Neural progenitor cell (in vitro differentiated cells): ENCODE measurements at regions not wholly inside any gene's neighbourhood (a gene's known extent, or its start where the extent isn't known, plus 50 kb on each side); places are given as distances from the start of the nearest gene placed in this dataset.

Experiments
- DNase-seq: peaks from one replicate; pipeline ENCODE4 v3.0.0-alpha.2; 2016; ENCODE audit warnings: low spot score
- H2AFZ ChIP-seq: fragments of 200-600 bp; sonication (generic); replicated peaks from 2 replicates; pipeline ENCODE4 v1.6.1; 2016; ENCODE audit warnings: antibody characterized with exemption
- H3F3A ChIP-seq: fragments of 200-600 bp; sonication (generic); 2 replicates; pipeline ENCODE4 v1.6.1; 2016; ENCODE audit warnings: antibody characterized with exemption, low read depth
- H3K27ac ChIP-seq: fragments of 200-600 bp; sonication (generic); 2 replicates; pipeline ENCODE4 v1.5.1; 2016; ENCODE audit warnings: mild to moderate bottlenecking
- H3K27me3 ChIP-seq: fragments of 200-600 bp; sonication (generic); 2 replicates; pipeline ENCODE4 v1.6.1; 2016; ENCODE audit warnings: mild to moderate bottlenecking, moderate library complexity
- H3K36me3 ChIP-seq: fragments of 200-600 bp; sonication (generic); 2 replicates; pipeline ENCODE4 v1.5.1; 2016
- H3K4me1 ChIP-seq: fragments of 200-600 bp; sonication (generic); 2 replicates; pipeline ENCODE4 v1.6.1; 2016; ENCODE audit warnings: mixed run types
- H3K4me2 ChIP-seq: fragments of 200-600 bp; sonication (generic); 2 replicates; pipeline ENCODE4 v1.6.1; 2016
- H3K4me3 ChIP-seq: fragments of 200-600 bp; sonication (generic); 2 replicates; pipeline ENCODE4 v1.5.1; 2016
- H3K79me2 ChIP-seq: fragments of 200-600 bp; sonication (generic); 2 replicates; pipeline ENCODE4 v1.6.1; 2016; ENCODE audit warnings: low read depth
- H3K9ac ChIP-seq: fragments of 200-600 bp; sonication (generic); 2 replicates; pipeline ENCODE4 v1.6.1; 2016
- H3K9me3 ChIP-seq: fragments of 200-600 bp; sonication (generic); 2 replicates; pipeline ENCODE4 v1.5.1; 2016; ENCODE audit warnings: low read depth
- H4K20me1 ChIP-seq: fragments of 200-600 bp; sonication (generic); 2 replicates; pipeline ENCODE4 v1.6.1; 2016; ENCODE audit warnings: low read depth
- H3K27ac Mint-ChIP-seq: 3 replicates; pipeline ENCODE4 v1.8.0; 2021; ENCODE audit warnings: mixed read lengths
- H3K27me3 Mint-ChIP-seq: 2 replicates; pipeline ENCODE4 v1.8.0; 2022; ENCODE audit warnings: low read depth, mild to moderate bottlenecking, inconsistent platforms, moderate library complexity, mixed read lengths; ENCODE audit not compliant: insufficient read depth
- H3K36me3 Mint-ChIP-seq: 3 replicates; pipeline ENCODE4 v1.8.0; 2021; ENCODE audit warnings: mixed read lengths
- H3K4me1 Mint-ChIP-seq: 3 replicates; pipeline ENCODE4 v1.8.0; 2021; ENCODE audit warnings: mixed read lengths
- H3K4me3 Mint-ChIP-seq: 3 replicates; pipeline ENCODE4 v1.8.0; 2021; ENCODE audit warnings: mild to moderate bottlenecking, moderate library complexity, mixed read lengths
- H3K9me3 Mint-ChIP-seq: 3 replicates; pipeline ENCODE4 v1.8.0; 2020; ENCODE audit warnings: mixed read lengths
- CTCF ChIP-seq: fragments of 200-600 bp; sonication (generic); IDR thresholded peaks from 2 replicates; pipeline ENCODE4 v1.5.1; 2017; ENCODE audit warnings: antibody characterized with exemption, mild to moderate bottlenecking
- EZH2 ChIP-seq: fragments of 200-600 bp; sonication (generic); IDR thresholded peaks from 2 replicates; pipeline ENCODE4 v1.6.1; 2017; ENCODE audit warnings: antibody characterized with exemption, mild to moderate bottlenecking, moderate library complexity
- EZH2phosphoT487 ChIP-seq: fragments of 200-600 bp; sonication (generic); IDR thresholded peaks from 2 replicates; pipeline ENCODE4 v1.6.1; 2017; ENCODE audit warnings: antibody characterized with exemption

DNA sequence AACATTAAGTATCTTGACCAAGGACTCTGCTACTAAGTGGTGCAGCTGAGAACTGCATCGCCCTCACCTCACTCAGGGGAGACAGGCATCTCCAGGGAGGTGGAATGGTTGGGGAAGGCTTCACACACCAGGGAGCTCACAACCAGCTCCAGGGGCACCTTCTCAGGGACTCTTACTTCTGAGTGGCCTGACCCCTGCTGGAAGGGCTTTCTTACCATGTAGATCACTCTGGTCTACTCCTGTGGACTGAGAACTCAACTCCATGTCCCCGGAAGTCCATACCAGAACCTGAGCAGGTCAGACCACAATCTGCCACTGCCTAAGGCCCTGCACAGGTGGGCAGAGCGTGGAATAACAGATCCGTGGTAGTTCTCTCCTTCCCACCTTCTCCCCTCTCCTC lies 140.5 kb downstream of the TLE3 start:
- no peak for TF ChIP-seq EZH2
- TF ChIP-seq EZH2phosphoT487: no peak
- no peak for TF ChIP-seq CTCF
- Histone ChIP-seq H2AFZ (no peak overlapping the region), H3F3A (peaks cover 6% of the 10 kb centered on the region), H3K27me3 (no peaks in the 10 kb centered on the region), H4K20me1 (no peaks in the 10 kb centered on the region), H3K27ac (no peak overlapping the region), H3K4me3 (no peak overlapping the region), H3K4me2 (no peak overlapping the region), H3K79me2 (no peaks in the 10 kb centered on the region), H3K9ac (no peak overlapping the region), H3K9me3 (no peaks in the 10 kb centered on the region), H3K36me3 (no peaks in the 10 kb centered on the region), H3K4me1 (peaks cover 15% of the 10 kb centered on the region)
- no peaks in the 10 kb centered on the region for H3K36me3 Mint-ChIP-seq
- peaks cover 16% of the 10 kb centered on the region for H3K4me1 Mint-ChIP-seq
- H3K27ac Mint-ChIP-seq: no peak overlapping the region
- no peaks in the 10 kb centered on the region for H3K9me3 Mint-ChIP-seq
- H3K27me3 Mint-ChIP-seq: peaks cover 7% of the 10 kb centered on the region
- DNase-seq: no peak
- no peak overlapping the region for H3K4me3 Mint-ChIP-seq

- no peak overlapping the region for H3K27ac Mint-ChIP-seq
- no peak for TF ChIP-seq EZH2phosphoT487
- TF ChIP-seq EZH2: no peak
- TF ChIP-seq CTCF: no peak
- H3K79me2 ChIP-seq: no peaks in the 10 kb centered on the region
- peaks cover 10% of the 10 kb centered on the region for H3K4me1 Mint-ChIP-seq
- DNase-seq: no peak
- H3K4me1 ChIP-seq: peaks cover 15% of the 10 kb centered on the region
- peaks cover 6% of the 10 kb centered on the region for H3F3A ChIP-seq
- peaks cover 7% of the 10 kb centered on the region for H3K27me3 Mint-ChIP-seq
- no peaks in the 10 kb centered on the region for H4K20me1 ChIP-seq
- H3K9ac ChIP-seq: no peak overlapping the region
- peak overlapping the region; percentile 76 for H2AFZ ChIP-seq
- no peaks in the 10 kb centered on the region for H3K27me3 ChIP-seq
- no peaks in the 10 kb centered on the region for H3K9me3 Mint-ChIP-seq
- no peak overlapping the region for H3K4me2 ChIP-seq
- H3K4me3 ChIP-seq: no peak overlapping the region
- no peak overlapping the region for H3K27ac ChIP-seq
- H3K4me3 Mint-ChIP-seq: no peak overlapping the region
- no peaks in the 10 kb centered on the region for H3K9me3 ChIP-seq
- no peaks in the 10 kb centered on the region for H3K36me3 Mint-ChIP-seq
- H3K36me3 ChIP-seq: no peaks in the 10 kb centered on the region
Measured at GRCh38 chr15:69958496-69959084, 139.1 kb downstream of the TLE3 start.

DNA sequence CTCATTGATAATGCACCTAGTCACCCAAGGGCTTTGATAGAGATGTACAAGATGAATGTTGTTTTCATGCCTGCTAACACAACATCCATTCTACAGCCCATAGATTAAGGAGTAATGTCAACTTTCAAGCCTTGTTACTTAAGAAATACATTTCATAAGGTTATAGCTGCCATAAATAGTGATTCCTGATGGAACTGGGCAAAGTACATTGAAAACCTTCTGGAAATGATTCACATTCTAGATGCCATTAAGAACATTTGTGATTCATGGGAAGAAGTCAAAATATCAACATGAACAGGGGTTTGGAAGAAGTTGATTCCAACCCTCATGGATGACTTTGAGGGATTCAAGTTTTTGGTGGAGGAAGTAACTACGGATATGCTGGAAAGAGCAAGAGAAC lies 135.2 kb downstream of the TLE3 start:
- H3F3A ChIP-seq: no peaks in the 10 kb centered on the region
- no peak overlapping the region for H2AFZ ChIP-seq
- no peak for DNase-seq
- Mint-ChIP-seq H3K36me3 (no peaks in the 10 kb centered on the region), H3K27ac (no peak overlapping the region), H3K9me3 (no peaks in the 10 kb centered on the region), H3K4me3 (no peak overlapping the region), H3K27me3 (peaks cover 7% of the 10 kb centered on the region), H3K4me1 (no peaks in the 10 kb centered on the region)
- no peak overlapping the region for H3K9ac ChIP-seq
- H3K79me2 ChIP-seq: no peaks in the 10 kb centered on the region
- no peak overlapping the region for H3K4me2 ChIP-seq
- TF ChIP-seq EZH2phosphoT487: no peak
- TF ChIP-seq CTCF: no peak
- TF ChIP-seq EZH2: no peak
- no peaks in the 10 kb centered on the region for H4K20me1 ChIP-seq
- H3K9me3 ChIP-seq: no peaks in the 10 kb centered on the region
- H3K4me1 ChIP-seq: no peaks in the 10 kb centered on the region
- no peaks in the 10 kb centered on the region for H3K36me3 ChIP-seq
- no peak overlapping the region for H3K27ac ChIP-seq
- no peak overlapping the region for H3K4me3 ChIP-seq
- no peaks in the 10 kb centered on the region for H3K27me3 ChIP-seq
